ENCODE measurements at regions not wholly inside any gene's neighbourhood (a gene's known extent, or its start where the extent isn't known, plus 50 kb on each side); places are given as distances from the start of the nearest gene placed in this dataset.

GRCh38 chr7:25970356-25970755 lies 181.6 kb upstream of the NFE2L3 start:
- Histone ChIP-seq H3K9me3 (no peaks in the 10 kb centered on the region), H3K4me3 (no peak overlapping the region), H3K27ac (no peak overlapping the region), H3K4me1 (no peaks in the 10 kb centered on the region), H3K4me2 (no peak overlapping the region)
- no peak for FAIRE-seq
- WGBS (ENCODE audit: missing lambda C conversion rate), result 8% methylated on average over 4 of the region's 4 CpGs
- TF ChIP-seq ESRRA (IDR thresholded peaks at IDR 0.05; ENCODE audit: borderline replicate concordance, low read length) (no peak), CHD2 (IDR thresholded peaks at IDR 0.05; ENCODE audit: low read length, partially characterized antibody) (no peak), POLR2A (IDR thresholded peaks at IDR 0.05; ENCODE audit: low read length) (no peak), REST (IDR thresholded peaks at IDR 0.05) (no peak), RCOR1 (IDR thresholded peaks at IDR 0.05; ENCODE audit: low read depth, low read length) (no peak), NR3C1 (IDR thresholded peaks at IDR 0.05) (no peak), E2F6 (IDR thresholded peaks at IDR 0.05; ENCODE audit: borderline replicate concordance, low read depth) (no peak), HDAC2 (IDR thresholded peaks at IDR 0.05) (no peak), CBX2 (IDR thresholded peaks at IDR 0.05; ENCODE audit: borderline replicate concordance, low read depth) (no peak), FOXS1 (CRISPR knock-in tag; IDR thresholded peaks at IDR 0.05) (no peak), KDM1A (IDR thresholded peaks at IDR 0.05; ENCODE audit: low read depth) (no peak), EHMT2 (IDR thresholded peaks at IDR 0.05; ENCODE audit: low read depth) (no peak), SMC3 (IDR thresholded peaks at IDR 0.05) (no peak), CTCF (IDR thresholded peaks at IDR 0.05) (no peak), NPAS2 (CRISPR knock-in tag; IDR thresholded peaks at IDR 0.05; ENCODE audit: borderline replicate concordance) (no peak), MAZ (IDR thresholded peaks at IDR 0.05; ENCODE audit: borderline replicate concordance, low read depth, low read length) (no peak)
- POLR2A ChIA-PET, result no interaction called here
- no peak for DNase-seq (ENCODE audit: low read depth in 1 of 2, low spot score in 1 of 2)
- CTCF ChIA-PET, result no interaction called here
- no peak for ATAC-seq

GRCh38 chr7:25970911-25971310 lies 181.1 kb upstream of the NFE2L3 start:
- TF ChIP-seq SREBF2 (IDR thresholded peaks at IDR 0.05) (no peak), CEBPB (IDR thresholded peaks at IDR 0.05) (no peak), RAD21 (conservative IDR thresholded peaks at IDR 0.05 in 1 of 2, IDR thresholded peaks at IDR 0.05 in 1 of 2) (no peak), ESRRA (IDR thresholded peaks at IDR 0.05; ENCODE audit: borderline replicate concordance, low read length) (no peak), CHD4 (IDR thresholded peaks at IDR 0.05; ENCODE audit: borderline replicate concordance) (no peak), NPAS2 (CRISPR knock-in tag; IDR thresholded peaks at IDR 0.05; ENCODE audit: borderline replicate concordance) (no peak), FOXS1 (CRISPR knock-in tag; IDR thresholded peaks at IDR 0.05) (no peak), RCOR1 (IDR thresholded peaks at IDR 0.05; ENCODE audit: low read depth, low read length) (no peak), MAX (IDR thresholded peaks at IDR 0.05) (no peak), ATOH8 (CRISPR knock-in tag; IDR thresholded peaks at IDR 0.05; ENCODE audit: low read depth) (no peak), TP53 (CRISPR knock-in tag; IDR thresholded peaks at IDR 0.05) (no peak), E2F6 (IDR thresholded peaks at IDR 0.05; ENCODE audit: borderline replicate concordance, low read depth) (no peak), GATA3 (IDR thresholded peaks at IDR 0.05; ENCODE audit: borderline replicate concordance) (no peak), RARB (CRISPR knock-in tag; IDR thresholded peaks at IDR 0.05) (no peak), TFCP2L1 (CRISPR knock-in tag; IDR thresholded peaks at IDR 0.05) (no peak)
- Histone ChIP-seq H3K27ac (no peak overlapping the region), H3K4me2 (no peak overlapping the region), H3K4me3 (no peak overlapping the region), H3K9me3 (no peaks in the 10 kb centered on the region; the same call in 2 of the 3 replicates), H3K4me1 (no peaks in the 10 kb centered on the region)
- FAIRE-seq (no peak), DNase-seq (ENCODE audit: low read depth in 1 of 2, low spot score in 1 of 2) (no peak), ATAC-seq (no peak)
- WGBS (ENCODE audit: missing lambda C conversion rate), result 43% methylated on average over 5 of the region's 5 CpGs
- CTCF ChIA-PET, result no interaction called here
- POLR2A ChIA-PET, result no interaction called here

All from A549 (cell line).